Anterior cingulate cortex (tissue), 58 donors: ENCODE measurements at regions not wholly inside any gene's neighbourhood (a gene's known extent, or its start where the extent isn't known, plus 50 kb on each side); places are given as distances from the start of the nearest gene placed in this dataset.

Experiments
- DNase-seq, 58 donors: peaks; one replicate each; lab custom pipeline; 2025; lab: John Stamatoyannopoulos, UW

DNA sequence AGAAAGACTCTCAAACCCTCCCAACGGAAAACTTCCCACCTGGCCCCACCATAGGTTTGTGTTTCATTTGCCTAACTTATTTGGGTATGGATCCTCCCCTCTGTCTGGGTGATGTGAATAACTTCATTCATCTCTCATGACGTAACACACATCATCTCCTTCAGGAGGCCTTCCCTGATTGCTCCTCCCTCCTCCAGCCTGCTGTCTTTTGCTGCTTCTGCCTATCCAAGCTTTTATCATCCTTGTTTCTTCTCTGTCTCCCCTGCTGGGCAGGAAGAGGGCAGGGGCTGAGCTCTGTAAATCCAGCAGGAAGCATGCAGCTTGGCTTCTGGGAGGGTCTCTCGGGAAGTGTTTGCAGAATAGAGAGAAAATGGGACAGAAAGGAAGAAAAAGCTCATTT lies 766.0 kb upstream of the TBX3 start:
- no peak for DNase-seq

- no peak for DNase-seq
Measured at GRCh38 chr12:115449526-115449925, 765.6 kb upstream of the TBX3 start.

- no peak for DNase-seq
Measured at GRCh38 chr12:115444346-115444745, 760.4 kb upstream of the TBX3 start.

- no peak for DNase-seq
Measured at GRCh38 chr12:115443351-115443938, 759.5 kb upstream of the TBX3 start.

DNA sequence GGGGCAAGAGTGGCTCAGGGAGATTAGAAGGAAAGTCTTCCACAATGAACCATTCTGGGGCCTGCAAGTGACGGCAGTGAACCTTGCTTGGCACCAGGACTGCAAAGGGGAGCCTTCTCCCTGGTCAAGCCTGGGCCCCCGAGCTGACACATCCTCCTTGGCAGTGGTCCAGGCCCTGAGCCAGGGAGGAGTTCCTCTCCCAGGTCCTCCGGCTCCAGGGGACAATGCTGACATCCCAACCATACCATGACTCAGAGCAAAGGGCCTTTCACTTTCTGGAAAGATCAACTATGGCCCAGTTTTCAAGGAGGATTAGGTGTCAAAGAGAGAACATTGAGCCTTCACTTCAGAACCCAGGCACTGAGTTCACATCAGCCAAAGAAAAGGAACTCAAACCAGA lies 756.5 kb upstream of the TBX3 start:
- DNase-seq = peak in 1 of 58 donors; percentile 40

DNA sequence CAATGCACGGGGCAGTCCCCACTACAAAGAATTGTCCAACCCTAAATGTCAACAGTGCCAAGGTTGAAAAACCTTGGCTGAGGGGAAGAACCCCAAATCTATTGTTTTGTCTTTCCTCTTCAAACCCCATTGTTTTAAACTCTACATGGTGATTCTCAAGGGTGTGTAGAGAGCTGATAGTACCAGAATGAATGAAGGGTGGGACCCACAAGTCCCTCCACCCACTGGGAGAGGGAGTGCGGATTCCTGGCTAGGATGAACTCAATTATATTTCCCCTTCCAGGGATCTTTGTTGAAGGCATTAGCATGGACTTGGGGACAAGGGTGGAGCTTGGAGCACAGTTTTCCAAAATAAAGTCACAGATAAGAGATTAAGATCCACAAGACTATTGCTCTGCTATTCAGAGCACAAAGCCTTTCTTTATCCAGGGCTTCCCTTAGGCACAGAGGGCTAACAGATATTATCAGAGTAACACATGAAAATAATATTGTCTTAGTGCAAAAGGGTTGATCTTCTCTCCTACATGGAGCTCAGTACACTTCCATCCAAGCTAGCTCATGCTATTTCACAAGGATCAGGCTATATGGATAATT lies 755.1 kb upstream of the TBX3 start:
- no peak for DNase-seq

DNA sequence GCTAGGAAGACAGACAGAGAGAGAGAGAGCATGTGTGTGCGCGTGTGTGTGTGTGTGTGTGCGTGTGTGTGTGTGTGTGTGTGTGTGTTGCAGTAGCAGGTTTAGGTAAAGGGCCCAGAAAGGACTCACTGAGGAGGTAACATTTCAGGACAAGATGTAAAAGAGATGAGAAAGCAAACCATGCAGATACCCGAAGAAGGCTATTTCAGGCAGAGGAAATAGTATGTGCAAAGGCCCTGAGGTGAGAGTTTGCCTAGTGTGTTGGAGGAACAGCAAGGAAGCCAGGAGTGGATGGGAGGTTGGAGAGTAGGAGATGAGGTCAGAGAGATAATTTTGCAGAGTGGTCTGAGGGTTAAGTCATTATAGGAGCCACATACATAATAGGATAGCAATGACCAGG lies 754.3 kb upstream of the TBX3 start:
- no peak for DNase-seq

DNA sequence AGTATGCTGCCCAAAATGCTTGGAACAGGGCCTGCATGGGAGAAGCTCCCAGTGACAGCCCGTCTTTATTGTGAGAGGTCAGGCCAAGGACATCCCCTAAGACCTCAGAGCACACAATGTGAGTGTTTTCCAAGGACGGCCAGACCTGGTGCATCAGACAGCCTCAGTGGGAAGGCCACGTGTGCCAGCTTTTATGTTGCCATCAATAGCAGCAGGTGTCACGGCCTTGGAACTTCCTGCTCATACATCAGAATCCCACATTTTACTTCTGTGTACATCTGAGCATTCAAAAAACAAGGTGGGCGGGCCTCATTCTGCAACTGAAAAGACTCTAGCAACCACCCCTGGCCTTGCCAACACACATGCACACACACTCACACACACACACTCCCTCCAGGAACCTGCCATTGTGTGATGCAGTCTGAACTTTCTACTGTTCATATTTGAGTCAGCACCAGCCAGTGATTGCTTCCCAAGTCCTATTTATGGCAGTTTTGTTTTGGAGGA lies 753.1 kb upstream of the TBX3 start:
- no peak for DNase-seq

DNA sequence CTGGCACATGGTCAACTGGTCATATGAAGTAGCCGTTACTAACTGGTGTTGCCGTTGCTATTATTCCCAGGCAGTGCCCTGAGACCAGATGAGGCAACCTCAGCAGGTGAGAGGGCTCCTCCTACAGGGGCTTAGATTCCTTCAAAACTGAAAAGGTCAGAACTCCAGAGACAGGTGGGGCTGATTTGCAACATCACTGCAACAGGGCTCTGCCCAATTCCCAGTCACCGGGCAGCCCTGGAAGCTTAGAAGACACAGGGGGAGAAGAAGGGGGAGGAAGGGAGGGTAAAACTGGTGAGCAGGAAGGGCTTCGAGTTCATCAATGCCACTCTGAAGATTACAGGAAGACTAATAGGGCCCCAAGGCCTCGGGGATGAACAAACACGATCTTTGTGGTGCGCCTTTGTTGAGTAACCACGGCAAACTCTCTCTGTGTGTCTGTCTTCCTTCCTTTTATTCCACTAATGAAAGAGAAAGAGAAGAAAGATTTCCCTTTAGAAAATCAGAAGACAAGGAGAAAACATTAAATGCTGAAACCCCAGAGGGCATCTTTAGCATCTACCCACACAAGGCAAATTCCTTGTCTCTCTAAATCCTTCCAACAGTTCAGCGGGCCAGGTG lies 749.1 kb upstream of the TBX3 start:
- DNase-seq = no peak

- no peak for DNase-seq
Measured at GRCh38 chr12:115430636-115431035, 746.7 kb upstream of the TBX3 start.

DNA sequence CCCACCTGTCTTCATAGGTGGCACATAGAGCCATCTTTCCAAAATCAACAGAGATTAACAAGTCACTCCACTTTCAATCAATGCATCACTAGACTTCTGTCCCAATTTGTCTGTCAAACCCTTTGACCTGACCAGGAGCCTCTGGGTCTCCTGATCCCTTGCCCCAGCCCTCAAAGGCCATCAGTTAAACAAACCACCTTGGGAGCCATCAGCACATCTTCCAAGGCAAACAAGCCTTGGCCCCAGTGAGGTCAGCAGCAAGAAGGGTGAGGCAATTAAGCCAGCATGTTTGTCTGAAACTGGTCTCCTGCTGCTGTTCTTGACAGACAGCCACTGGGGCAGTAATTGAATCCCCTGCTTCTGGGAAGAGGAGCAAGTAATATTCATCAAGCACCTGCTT lies 742.8 kb upstream of the TBX3 start:
- DNase-seq = no peak

- no peak for DNase-seq
Measured at GRCh38 chr12:115424003-115424402, 740.0 kb upstream of the TBX3 start.

DNA sequence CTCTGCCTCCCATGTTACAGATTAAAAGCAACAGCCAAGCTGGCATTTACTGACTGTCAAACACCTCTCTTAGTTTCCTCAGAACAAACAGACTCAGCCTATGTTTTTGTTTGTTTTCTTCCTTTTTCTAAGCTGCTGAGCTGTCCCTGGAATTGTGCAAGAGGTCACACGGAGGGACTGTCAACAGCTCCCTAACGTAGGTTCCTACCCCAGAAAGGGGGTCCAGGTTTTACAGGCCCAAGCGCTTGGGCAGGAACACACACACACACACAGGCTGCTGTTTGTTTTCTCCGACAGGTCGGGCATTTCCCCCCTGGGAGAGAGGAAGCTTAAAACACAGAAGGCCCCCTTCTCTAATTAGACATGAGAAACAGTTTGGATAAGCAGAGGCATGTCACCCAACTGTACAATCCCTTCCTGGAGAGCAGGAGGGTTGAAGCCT lies 739.6 kb upstream of the TBX3 start:
- DNase-seq = no peak

GRCh38 chr12:115422845-115423545 lies 739.0 kb upstream of the TBX3 start:
- no peak for DNase-seq

- no peak for DNase-seq
Measured at GRCh38 chr12:115421796-115422709, 738.1 kb upstream of the TBX3 start.

DNA sequence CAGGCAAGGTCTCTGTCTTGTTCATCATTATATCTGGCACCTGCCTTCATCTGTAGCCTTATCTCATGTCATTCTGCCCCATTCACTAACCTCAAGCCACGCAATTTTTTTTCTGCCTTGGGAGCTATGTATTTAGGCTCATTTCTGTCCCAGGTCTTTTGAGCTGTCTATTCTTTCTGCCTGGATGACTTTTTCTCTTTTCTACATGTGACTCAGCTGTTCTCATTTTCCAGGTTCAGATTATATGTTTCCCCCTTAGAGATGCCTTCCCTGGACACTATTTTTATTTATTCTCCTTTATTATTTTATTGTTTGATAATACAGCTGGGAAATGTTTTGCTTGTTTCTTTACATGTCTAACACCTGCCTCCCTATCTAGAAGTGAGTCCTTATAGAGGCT lies 737.4 kb upstream of the TBX3 start:
- no peak for DNase-seq

GRCh38 chr12:115419145-115419646 lies 735.2 kb upstream of the TBX3 start:
- DNase-seq = no peak

DNA sequence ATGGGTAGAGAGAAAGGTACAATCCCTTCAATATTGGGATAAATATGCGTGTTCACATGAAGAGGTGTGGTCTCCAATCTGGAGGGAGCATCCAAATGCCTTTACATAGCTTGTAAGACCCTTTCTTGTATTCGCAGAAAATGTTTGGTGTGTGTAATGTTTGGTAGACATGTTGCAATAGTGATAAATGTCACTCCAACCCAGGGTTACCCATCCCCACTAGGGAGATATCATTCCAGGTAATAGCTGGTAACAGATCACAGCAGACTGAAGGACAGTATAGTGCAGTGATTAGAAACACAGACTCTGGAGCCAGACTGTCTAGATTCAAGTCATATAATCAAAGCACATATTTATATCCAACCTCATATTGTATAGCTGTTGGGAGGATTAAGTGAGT lies 733.6 kb upstream of the TBX3 start:
- DNase-seq = no peak

GRCh38 chr12:115416869-115417268 lies 732.9 kb upstream of the TBX3 start:
- DNase-seq = no peak

DNA sequence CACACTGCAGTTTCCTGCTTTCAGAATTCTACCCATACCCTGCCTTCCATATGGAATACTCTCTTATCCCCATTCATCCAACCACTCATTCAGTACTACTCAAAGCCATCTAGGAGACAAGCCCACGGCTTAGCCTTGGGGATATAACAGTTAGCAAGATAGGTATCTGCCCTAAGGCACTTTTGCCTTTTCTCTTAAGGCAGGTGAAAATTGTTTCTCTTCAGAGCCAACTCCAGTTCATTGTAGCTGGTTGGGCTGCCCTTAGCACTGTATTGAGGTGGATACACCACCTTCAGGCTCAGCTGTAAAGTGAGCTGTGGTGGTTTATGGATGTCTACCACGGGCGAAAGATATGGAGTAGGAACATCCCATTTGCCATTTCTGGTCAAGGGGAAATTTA lies 729.7 kb upstream of the TBX3 start:
- no peak for DNase-seq
